Activated B cell treated with CpG ODN at 0.5 μM for 24 hours (primary cell): ENCODE measurements at regions not wholly inside any gene's neighbourhood (a gene's known extent, or its start where the extent isn't known, plus 50 kb on each side); places are given as distances from the start of the nearest gene placed in this dataset.
"Not testable (repeated sequence)": the region's sequence is repeated elsewhere in the genome, so short reads cannot be mapped to it uniquely, and the experiment has no call there.

Experiments
- ATAC-seq: fragments of 200-7000 bp; cut with Tn5 transposase; one replicate; pipeline ENCODE4 v1.10.0; 2021; ENCODE audit warnings: low read depth, mild to moderate bottlenecking, moderate library complexity
- CTCF ChIA-PET: fragments of 350-600 bp; sonication (Branson Sonifier 250); formaldehyde crosslinking; loops from one replicate; lab custom pipeline; 2021; ENCODE audit warnings: antibody characterized with exemption; lab: Charles Lee
- POLR2A ChIA-PET: fragments of 350-600 bp; sonication (Branson Sonifier 250); formaldehyde crosslinking; loops from one replicate; lab custom pipeline; 2021; ENCODE audit warnings: antibody characterized with exemption; lab: Charles Lee
- DNase-seq: peaks from one replicate; pipeline ENCODE4 v3.0.0; 2022
- H3K27ac Mint-ChIP-seq: one replicate; pipeline ENCODE4 v1.8.0; 2020; ENCODE audit warnings: mixed read lengths
- H3K27me3 Mint-ChIP-seq: one replicate; pipeline ENCODE4 v1.8.0; 2021; ENCODE audit warnings: mixed read lengths
- H3K36me3 Mint-ChIP-seq: one replicate; pipeline ENCODE4 v1.8.0; 2021; ENCODE audit warnings: low read depth, mixed read lengths
- H3K4me1 Mint-ChIP-seq: one replicate; pipeline ENCODE4 v1.8.0; 2021; ENCODE audit warnings: mixed read lengths
- H3K4me3 Mint-ChIP-seq: one replicate; pipeline ENCODE4 v1.8.0; 2020; ENCODE audit warnings: mild to moderate bottlenecking, mixed read lengths
- H3K9me3 Mint-ChIP-seq: one replicate; pipeline ENCODE4 v1.8.0; 2020; ENCODE audit warnings: mixed read lengths
- intact Hi-C: fragments of 100-400 bp; cut with micrococcal nuclease; formaldehyde crosslinking; loops from one replicate; pipeline ENCODE4 v1.15.1; 2024
- TF ChIP-seq, protein P1 (sequence below): fragments of 200-600 bp; IDR thresholded peaks from one replicate; pipeline ENCODE4 v1.8.0; 2022; ENCODE audit warnings: antibody characterized with exemption, mild to moderate bottlenecking

- peaks cover 9% of the 10 kb centered on the region for H3K9me3 Mint-ChIP-seq
- no peaks in the 10 kb centered on the region for H3K4me1 Mint-ChIP-seq
- ATAC-seq (no peak), DNase-seq (no peak)
- no peak overlapping the region for H3K4me3 Mint-ChIP-seq
- peaks cover 7% of the 10 kb centered on the region for H3K27me3 Mint-ChIP-seq
- CTCF ChIA-PET: no interaction called here
- H3K27ac Mint-ChIP-seq: no peak overlapping the region
- H3K36me3 Mint-ChIP-seq: no peaks in the 10 kb centered on the region
- POLR2A ChIA-PET: no interaction called here
- intact Hi-C loops: no loop called here
- TF ChIP-seq, protein P1, sequence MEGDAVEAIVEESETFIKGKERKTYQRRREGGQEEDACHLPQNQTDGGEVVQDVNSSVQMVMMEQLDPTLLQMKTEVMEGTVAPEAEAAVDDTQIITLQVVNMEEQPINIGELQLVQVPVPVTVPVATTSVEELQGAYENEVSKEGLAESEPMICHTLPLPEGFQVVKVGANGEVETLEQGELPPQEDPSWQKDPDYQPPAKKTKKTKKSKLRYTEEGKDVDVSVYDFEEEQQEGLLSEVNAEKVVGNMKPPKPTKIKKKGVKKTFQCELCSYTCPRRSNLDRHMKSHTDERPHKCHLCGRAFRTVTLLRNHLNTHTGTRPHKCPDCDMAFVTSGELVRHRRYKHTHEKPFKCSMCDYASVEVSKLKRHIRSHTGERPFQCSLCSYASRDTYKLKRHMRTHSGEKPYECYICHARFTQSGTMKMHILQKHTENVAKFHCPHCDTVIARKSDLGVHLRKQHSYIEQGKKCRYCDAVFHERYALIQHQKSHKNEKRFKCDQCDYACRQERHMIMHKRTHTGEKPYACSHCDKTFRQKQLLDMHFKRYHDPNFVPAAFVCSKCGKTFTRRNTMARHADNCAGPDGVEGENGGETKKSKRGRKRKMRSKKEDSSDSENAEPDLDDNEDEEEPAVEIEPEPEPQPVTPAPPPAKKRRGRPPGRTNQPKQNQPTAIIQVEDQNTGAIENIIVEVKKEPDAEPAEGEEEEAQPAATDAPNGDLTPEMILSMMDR: no peak
Measured at GRCh38 chr5:169519358-169519757, 64.2 kb upstream of the SPDL1 start.

DNA sequence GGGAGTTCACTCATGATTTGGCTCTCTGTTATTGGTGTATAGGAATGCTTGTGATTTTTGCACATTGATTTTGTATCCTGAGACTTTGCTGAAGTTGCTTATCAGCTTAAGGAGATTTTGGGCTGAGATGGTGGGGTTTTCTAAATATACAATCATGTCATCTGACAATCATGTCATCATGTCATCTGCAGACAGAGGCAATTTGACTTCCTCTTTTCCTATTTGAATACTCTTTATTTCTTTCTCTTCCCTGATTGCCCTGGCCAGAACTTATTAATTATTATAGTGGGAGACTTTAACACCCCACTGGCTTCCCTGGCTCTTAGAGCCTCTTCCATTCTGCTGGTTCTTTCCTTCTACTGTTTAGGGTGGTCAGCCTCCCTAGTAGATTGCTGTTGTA is 64.8 kb upstream of the SPDL1 start:
- ATAC-seq, H3K27ac Mint-ChIP-seq, H3K4me3 Mint-ChIP-seq, H3K4me1 Mint-ChIP-seq, H3K36me3 Mint-ChIP-seq, intact Hi-C loops, H3K27me3 Mint-ChIP-seq, DNase-seq, CTCF ChIA-PET, POLR2A ChIA-PET, H3K9me3 Mint-ChIP-seq: not testable (repeated sequence)

DNA sequence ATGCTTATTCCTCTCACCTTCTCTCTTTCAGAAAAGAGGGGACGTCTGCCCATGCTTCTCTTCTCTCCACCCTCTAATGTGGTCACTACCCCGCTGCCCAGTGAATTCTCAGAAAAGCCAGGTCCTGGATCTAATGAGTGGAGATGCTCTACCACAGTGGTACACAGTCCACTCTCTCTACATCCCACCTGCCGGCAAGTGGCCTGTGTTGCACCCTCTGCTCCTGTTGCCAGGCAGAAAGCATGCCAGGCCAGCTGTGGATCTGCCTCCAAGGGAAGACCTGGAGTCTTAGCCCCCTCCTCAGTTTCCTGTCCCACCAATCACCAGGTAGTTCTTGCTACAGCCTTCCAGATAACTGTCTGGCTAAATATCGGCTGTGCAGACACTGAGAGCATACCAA is 71.2 kb upstream of the SPDL1 start:
- intact Hi-C loops: no loop called here
- Mint-ChIP-seq H3K4me3 (no peak overlapping the region), H3K27ac (no peak overlapping the region), H3K27me3 (peaks cover 2% of the 10 kb centered on the region), H3K36me3 (no peaks in the 10 kb centered on the region), H3K4me1 (no peaks in the 10 kb centered on the region), H3K9me3 (peaks cover 6% of the 10 kb centered on the region)
- CTCF ChIA-PET: no interaction called here
- ATAC-seq (no peak), DNase-seq (no peak)
- TF ChIP-seq, protein P1: no peak
- POLR2A ChIA-PET: no interaction called here

- ATAC-seq (no peak), DNase-seq (no peak)
- CTCF ChIA-PET: no interaction called here
- TF ChIP-seq, protein P1: no peak
- Mint-ChIP-seq H3K27me3 (peaks cover 5% of the 10 kb centered on the region), H3K4me1 (no peaks in the 10 kb centered on the region), H3K4me3 (no peak overlapping the region), H3K27ac (no peak overlapping the region), H3K9me3 (peaks cover 4% of the 10 kb centered on the region), H3K36me3 (no peaks in the 10 kb centered on the region)
- POLR2A ChIA-PET: no interaction called here
- intact Hi-C loops: no loop called here
Measured at GRCh38 chr5:169511708-169512107, 71.9 kb upstream of the SPDL1 start.

DNA sequence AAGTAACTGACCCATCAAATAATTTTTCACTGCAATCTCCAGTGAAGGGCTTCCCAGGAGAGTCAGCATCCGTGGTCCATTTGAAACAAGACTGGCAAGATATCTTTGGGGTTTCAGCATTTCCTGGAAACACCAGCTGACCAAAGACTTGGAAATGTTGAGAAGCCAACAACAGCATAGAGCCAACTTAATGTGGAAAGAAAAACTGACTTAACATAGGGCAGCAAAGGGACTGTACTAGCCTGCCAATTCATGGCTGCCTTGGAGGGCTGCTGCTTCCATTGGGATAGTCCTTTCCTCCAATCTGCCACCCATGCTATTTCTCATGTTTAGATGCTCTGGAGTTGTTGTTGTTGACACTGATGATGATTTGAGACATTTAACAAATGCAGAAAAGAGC is 76.5 kb upstream of the SPDL1 start:
- Mint-ChIP-seq H3K4me3 (no peak overlapping the region), H3K4me1 (no peaks in the 10 kb centered on the region)

DNA sequence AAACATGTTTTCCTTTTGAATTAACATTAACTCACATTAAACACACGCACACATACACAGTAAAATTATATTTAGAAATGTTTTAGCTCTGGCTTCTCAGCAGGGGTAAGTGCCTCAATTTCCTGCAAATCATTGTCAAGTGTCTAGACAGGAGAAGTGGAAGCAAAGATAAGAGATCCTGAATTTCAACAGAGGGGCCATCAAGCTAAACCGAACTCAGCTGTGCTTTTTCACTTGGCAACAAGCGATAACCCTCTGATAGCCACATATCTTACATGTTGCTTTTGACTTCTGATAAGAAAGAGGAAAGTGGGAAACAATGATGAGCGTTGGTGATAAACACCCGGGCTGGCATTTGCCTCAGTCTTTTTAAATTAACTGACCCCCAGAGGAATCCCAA is 79.7 kb upstream of the SPDL1 start:
- intact Hi-C loops: no loop called here
- H3K27me3 Mint-ChIP-seq: peaks cover 9% of the 10 kb centered on the region

More for the DNA sequence above, 76.5 kb upstream of the SPDL1 start:
- no peak overlapping the region for H3K27ac Mint-ChIP-seq
- ChIA-PET POLR2A (no interaction called here), CTCF (no interaction called here)
- no peaks in the 10 kb centered on the region for H3K9me3 Mint-ChIP-seq
- ATAC-seq: no peak
- peaks cover 9% of the 10 kb centered on the region for H3K27me3 Mint-ChIP-seq
- no peak for DNase-seq
- no peaks in the 10 kb centered on the region for H3K36me3 Mint-ChIP-seq
- intact Hi-C loops: no loop called here
- TF ChIP-seq, protein P1: no peak

More for the DNA sequence above, 79.7 kb upstream of the SPDL1 start:
- TF ChIP-seq, protein P1: no peak
- Mint-ChIP-seq H3K4me1 (no peaks in the 10 kb centered on the region), H3K27ac (no peak overlapping the region), H3K36me3 (no peaks in the 10 kb centered on the region), H3K4me3 (no peak overlapping the region), H3K9me3 (no peaks in the 10 kb centered on the region)
- POLR2A ChIA-PET: no interaction called here
- CTCF ChIA-PET: no interaction called here
- ATAC-seq (no peak), DNase-seq (no peak)
